OCI-LY3 (cell line): ENCODE measurements at regions not wholly inside any gene's neighbourhood (a gene's known extent, or its start where the extent isn't known, plus 50 kb on each side); places are given as distances from the start of the nearest gene placed in this dataset.

Experiments
- H2AFZ ChIP-seq: fragments of 200-600, 300-600 bp; shearing (Covaris generic); 2 replicates; pipeline ENCODE4 v1.6.0; 2014; ENCODE audit warnings: antibody characterized with exemption, low read depth, low read length
- H3K27ac ChIP-seq: fragments of 200-600, 300-600 bp; sonication (generic); 2 replicates; pipeline ENCODE4 v1.5.1; 2014; ENCODE audit warnings: mild to moderate bottlenecking, low read length, moderate library complexity, mixed read lengths
- H3K27me3 ChIP-seq: fragments of 200-600, 300-600 bp; sonication (generic); 2 replicates; pipeline ENCODE4 v1.6.1; 2014; ENCODE audit warnings: low read depth, low read length, mixed read lengths
- H3K36me3 ChIP-seq: fragments of 200-600, 300-600 bp; sonication (generic); replicated peaks from 2 replicates; pipeline ENCODE3; 2014; ENCODE audit warnings: low read depth, low read length, mixed read lengths
- H3K4me1 ChIP-seq: fragments of 300-600, 200-600 bp; sonication (generic); 2 replicates; pipeline ENCODE4 v1.6.1; 2014; ENCODE audit warnings: low read length, mixed read lengths
- H3K4me2 ChIP-seq: fragments of 200-600, 300-600 bp; sonication (generic); 2 replicates; pipeline ENCODE4 v1.6.1; 2014; ENCODE audit warnings: low read length, mixed read lengths
- H3K4me3 ChIP-seq: fragments of 300-600, 200-600 bp; sonication (generic); 2 replicates; pipeline ENCODE4 v1.5.1; 2014; ENCODE audit warnings: antibody characterized with exemption, mild to moderate bottlenecking, low read length, moderate library complexity
- H3K79me2 ChIP-seq: fragments of 300-600, 200-600 bp; shearing (Covaris generic); 2 replicates; pipeline ENCODE4 v1.6.1; 2014; ENCODE audit warnings: mild to moderate bottlenecking, low read length, mixed read lengths
- H3K9ac ChIP-seq: fragments of 300-600, 200-600 bp; shearing (Covaris generic); 2 replicates; pipeline ENCODE4 v1.6.0; 2014; ENCODE audit warnings: mild to moderate bottlenecking, low read length, moderate library complexity
- H3K9me3 ChIP-seq: fragments of 200-600, 300-600 bp; shearing (Covaris generic); 2 replicates; pipeline ENCODE4 v1.6.1; 2014; ENCODE audit warnings: low read length, mixed read lengths; ENCODE audit not compliant: insufficient read depth
- H4K20me1 ChIP-seq: fragments of 200-600, 300-600 bp; sonication (generic); 2 replicates; pipeline ENCODE4 v1.6.1; 2016; ENCODE audit warnings: low read length, mixed read lengths; ENCODE audit not compliant: insufficient read depth
- EZH2phosphoT487 ChIP-seq: fragments of 200-600 bp; shearing (Covaris generic); IDR thresholded peaks from 2 replicates; pipeline ENCODE4 v1.6.1; 2018; ENCODE audit warnings: antibody characterized with exemption, mixed run types, low read depth
- TF ChIP-seq, protein P1 (sequence below): fragments of 200-600, 300-600 bp; sonication (generic); IDR thresholded peaks from 2 replicates; pipeline ENCODE4 v1.5.1; 2014; ENCODE audit warnings: antibody characterized with exemption, low read length, low read depth

DNA sequence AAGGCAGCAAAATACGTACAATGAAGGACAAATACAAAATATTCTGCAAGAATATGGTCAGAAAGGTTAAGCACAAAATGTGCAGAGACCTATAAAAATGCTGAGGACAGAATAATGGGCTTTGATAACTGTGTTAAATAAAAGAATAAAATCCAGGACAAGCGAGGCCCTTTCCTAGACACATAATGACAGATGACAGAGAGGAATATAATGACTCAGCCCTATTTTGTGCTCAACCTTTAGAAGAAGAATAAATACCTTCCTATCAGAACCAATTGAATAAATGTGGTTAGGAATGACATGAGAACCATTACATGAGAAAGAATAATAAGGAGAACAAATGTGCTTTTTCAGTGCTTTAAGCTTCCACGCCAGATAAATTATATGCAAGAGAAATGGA, 178.0 kb downstream of the TEX13C start:
- Histone ChIP-seq H3K4me1 (no peaks in the 10 kb centered on the region), H3K27ac (no peak overlapping the region), H3K27me3 (no peaks in the 10 kb centered on the region), H2AFZ (no peak overlapping the region), H4K20me1 (no peaks in the 10 kb centered on the region), H3K9ac (no peak overlapping the region), H3K36me3 (no peaks in the 10 kb centered on the region), H3K9me3 (no peaks in the 10 kb centered on the region), H3K4me2 (no peak overlapping the region), H3K4me3 (no peak overlapping the region), H3K79me2 (no peaks in the 10 kb centered on the region)
- TF ChIP-seq, protein P1, sequence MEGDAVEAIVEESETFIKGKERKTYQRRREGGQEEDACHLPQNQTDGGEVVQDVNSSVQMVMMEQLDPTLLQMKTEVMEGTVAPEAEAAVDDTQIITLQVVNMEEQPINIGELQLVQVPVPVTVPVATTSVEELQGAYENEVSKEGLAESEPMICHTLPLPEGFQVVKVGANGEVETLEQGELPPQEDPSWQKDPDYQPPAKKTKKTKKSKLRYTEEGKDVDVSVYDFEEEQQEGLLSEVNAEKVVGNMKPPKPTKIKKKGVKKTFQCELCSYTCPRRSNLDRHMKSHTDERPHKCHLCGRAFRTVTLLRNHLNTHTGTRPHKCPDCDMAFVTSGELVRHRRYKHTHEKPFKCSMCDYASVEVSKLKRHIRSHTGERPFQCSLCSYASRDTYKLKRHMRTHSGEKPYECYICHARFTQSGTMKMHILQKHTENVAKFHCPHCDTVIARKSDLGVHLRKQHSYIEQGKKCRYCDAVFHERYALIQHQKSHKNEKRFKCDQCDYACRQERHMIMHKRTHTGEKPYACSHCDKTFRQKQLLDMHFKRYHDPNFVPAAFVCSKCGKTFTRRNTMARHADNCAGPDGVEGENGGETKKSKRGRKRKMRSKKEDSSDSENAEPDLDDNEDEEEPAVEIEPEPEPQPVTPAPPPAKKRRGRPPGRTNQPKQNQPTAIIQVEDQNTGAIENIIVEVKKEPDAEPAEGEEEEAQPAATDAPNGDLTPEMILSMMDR: no peak
- no peak for TF ChIP-seq EZH2phosphoT487

DNA sequence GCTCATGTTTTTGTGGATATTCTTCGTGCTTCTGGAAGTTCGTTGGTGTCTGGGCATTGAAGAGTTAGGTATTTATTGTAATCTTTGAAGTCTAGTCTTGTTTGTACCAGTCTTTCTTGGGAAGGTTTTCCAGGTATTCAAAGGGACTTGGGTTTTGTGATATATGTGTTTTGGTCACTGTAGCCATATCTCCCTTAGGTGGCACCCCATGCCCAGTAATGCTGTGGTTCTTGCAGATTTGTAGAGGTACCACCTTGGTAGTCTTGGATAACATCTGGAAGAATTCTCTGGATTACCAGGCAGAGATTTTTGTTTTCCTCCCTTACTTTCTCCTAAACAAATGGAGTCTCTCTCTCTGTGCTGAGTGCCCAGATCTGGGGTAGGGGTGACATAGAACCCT, 184.1 kb downstream of the TEX13C start:
- Histone ChIP-seq H4K20me1 (no peaks in the 10 kb centered on the region), H3K4me3 (no peak overlapping the region), H3K9ac (no peak overlapping the region), H3K36me3 (no peaks in the 10 kb centered on the region), H3K79me2 (no peaks in the 10 kb centered on the region), H3K4me2 (no peak overlapping the region), H3K27me3 (no peaks in the 10 kb centered on the region), H2AFZ (no peak overlapping the region), H3K9me3 (no peaks in the 10 kb centered on the region), H3K4me1 (no peaks in the 10 kb centered on the region), H3K27ac (no peak overlapping the region)
- TF ChIP-seq EZH2phosphoT487: no peak
- TF ChIP-seq, protein P1: no peak

DNA sequence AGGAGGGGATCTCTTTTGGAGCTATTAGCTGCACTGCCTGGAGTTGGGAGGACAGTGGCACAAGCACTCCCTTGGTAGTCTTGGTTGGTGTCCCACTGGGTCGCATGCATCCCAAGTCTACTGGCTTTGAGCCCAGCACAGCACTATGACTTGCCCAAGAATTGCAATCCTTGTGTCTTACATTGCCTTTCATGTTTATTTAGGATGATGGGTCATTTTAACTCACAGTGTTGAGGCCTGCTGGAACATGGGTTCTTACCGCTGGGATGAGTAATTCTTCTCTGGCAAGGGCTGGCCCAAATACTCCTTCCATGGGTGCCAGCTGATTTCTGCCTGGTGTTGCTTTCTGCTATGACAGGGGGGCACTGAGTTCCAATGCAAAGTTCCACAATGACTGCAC, 185.5 kb downstream of the TEX13C start:
- TF ChIP-seq EZH2phosphoT487: no peak
- TF ChIP-seq, protein P1: no peak
- Histone ChIP-seq H3K4me2 (no peak overlapping the region), H2AFZ (no peak overlapping the region), H3K36me3 (no peaks in the 10 kb centered on the region), H3K9ac (no peak overlapping the region), H3K4me1 (no peaks in the 10 kb centered on the region), H3K4me3 (no peak overlapping the region), H3K79me2 (no peaks in the 10 kb centered on the region), H3K27me3 (no peaks in the 10 kb centered on the region), H4K20me1 (no peaks in the 10 kb centered on the region), H3K27ac (no peak overlapping the region), H3K9me3 (no peaks in the 10 kb centered on the region)

DNA sequence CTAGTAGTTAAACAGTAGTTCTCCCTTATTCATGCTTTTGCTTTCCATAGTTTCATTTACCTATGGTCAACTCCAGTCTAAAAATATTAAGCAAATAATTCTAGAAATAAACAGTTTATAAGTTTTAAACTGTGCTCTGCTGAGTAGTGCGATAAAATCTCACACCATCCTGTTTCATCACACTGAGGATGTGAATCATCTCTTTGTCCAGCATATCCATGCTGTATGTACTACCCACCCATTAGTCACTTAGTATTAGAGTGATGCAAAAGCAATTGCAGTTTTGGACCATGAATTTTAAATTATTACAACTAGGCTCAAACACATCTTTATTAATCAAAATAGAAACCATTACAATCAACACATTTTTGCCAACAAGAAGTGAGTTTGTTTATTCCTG, 187.4 kb downstream of the TEX13C start:
- no peaks in the 10 kb centered on the region for H3K36me3 ChIP-seq
- TF ChIP-seq, protein P1: no peak
- no peak for TF ChIP-seq EZH2phosphoT487
- no peaks in the 10 kb centered on the region for H3K4me1 ChIP-seq
- H3K79me2 ChIP-seq: no peaks in the 10 kb centered on the region
- H3K27ac ChIP-seq: no peak overlapping the region
- H3K4me2 ChIP-seq: no peak overlapping the region
- H3K27me3 ChIP-seq: no peaks in the 10 kb centered on the region
- H4K20me1 ChIP-seq: no peaks in the 10 kb centered on the region
- H2AFZ ChIP-seq: no peak overlapping the region
- no peaks in the 10 kb centered on the region for H3K9me3 ChIP-seq
- no peak overlapping the region for H3K4me3 ChIP-seq
- H3K9ac ChIP-seq: no peak overlapping the region
